K562 (cell line): ENCODE measurements at regions not wholly inside any gene's neighbourhood (a gene's known extent, or its start where the extent isn't known, plus 50 kb on each side); places are given as distances from the start of the nearest gene placed in this dataset.

ENCODE experiments used
- ATAC-seq: fragments of 200-7000 bp; cut with Tn5 transposase; 3 replicates; pipeline ENCODE4 v1.9.1; 2020; ENCODE audit warnings: moderate library complexity
- BruUV-seq: library from RNA; stranded (reverse); fragments of 400-500 nt; replicated peaks from 2 replicates; lab custom pipeline; 2021; lab: Mats Ljungman, UMichigan
- CTCF ChIA-PET: fragments of 300-600 bp; formaldehyde crosslinking; extraction: SDS; loops from one replicate; lab custom pipeline; 2021; ENCODE audit warnings: low intra/inter-chr PET ratio; lab: Yijun Ruan, JAX
- POLR2A ChIA-PET: fragments of 300-600, 350-650 bp; sonication (Branson Sonifier 250); formaldehyde crosslinking; extraction: SDS; loops from one replicate; lab custom pipeline; 2021; ENCODE audit warnings: antibody characterized with exemption, inconsistent platforms; lab: Yijun Ruan, JAX
- DNase-seq, 4 experiments: peaks; one replicate each; pipeline versions ENCODE4 v3.0.0 to v3.0.0-alpha.2; 2011 to 2018; ENCODE audit warnings: low spot score in 3 of 4, mixed read lengths in 3 of 4; ENCODE audit errors: extremely low read depth in 1 of 4
- FAIRE-seq: peaks from 2 replicates; lab custom pipeline; 2011; peaks lifted over from hg19 to GRCh38; lab: Jason Lieb, UNC
- H2AFZ ChIP-seq: 2 replicates; pipeline ENCODE4 v1.6.0; 2011; ENCODE audit warnings: low read depth, low read length, control low read depth, inconsistent platforms
- H3K27ac ChIP-seq: fragments of 200-600 bp; 3 replicates; pipeline ENCODE4 v1.8.0; 2011; ENCODE audit warnings: low read depth, mild to moderate bottlenecking, control low read depth, inconsistent platforms, low read length, moderate library complexity, mixed read lengths; ENCODE audit errors: extremely low read depth
- H3K27me3 ChIP-seq, 2 experiments: fragments of 300-600 bp in 1 of 2; 2 replicates in 1 of 2; 3 replicates in 1 of 2; pipeline versions ENCODE4 v1.6.0 to v1.8.0; 2011; ENCODE audit warnings: inconsistent platforms in 2 of 2, low read length in 2 of 2, mild to moderate bottlenecking in 1 of 2, mixed read lengths in 1 of 2, moderate library complexity in 1 of 2; ENCODE audit not compliant: control insufficient read depth in 2 of 2, insufficient read depth in 2 of 2
- H3K36me3 ChIP-seq: fragments of 300-600 bp; 3 replicates; pipeline ENCODE4 v1.8.0; 2011; ENCODE audit warnings: mild to moderate bottlenecking, low read length, inconsistent platforms; ENCODE audit not compliant: control insufficient read depth, insufficient read depth
- H3K4me1 ChIP-seq, 2 experiments: fragments of 200-600 bp in 1 of 2; replicated peaks in 1 of 2; 2 replicates in 1 of 2; 3 replicates in 1 of 2; pipeline versions ENCODE4 v1.5.1 to v1.8.0; 2011; ENCODE audit warnings: inconsistent platforms in 2 of 2, low read length in 2 of 2, mild to moderate bottlenecking in 1 of 2, mixed read lengths in 1 of 2, moderate library complexity in 1 of 2; ENCODE audit not compliant: control insufficient read depth in 2 of 2, insufficient read depth in 2 of 2
- H3K4me2 ChIP-seq: 2 replicates; pipeline ENCODE4 v1.6.1; 2011; ENCODE audit warnings: low read length, control low read depth, inconsistent platforms, mixed read lengths; ENCODE audit not compliant: insufficient read depth
- H3K4me3 ChIP-seq: fragments of 200-600 bp; sonication (generic), shearing (Covaris generic); 2 replicates; pipeline ENCODE4 v1.5.1; 2016; ENCODE audit warnings: control low read depth, inconsistent platforms
- H3K79me2 ChIP-seq: fragments of 200-600 bp; 3 replicates; pipeline ENCODE4 v1.8.0; 2011; ENCODE audit warnings: low read length, inconsistent platforms; ENCODE audit not compliant: control insufficient read depth, insufficient read depth
- H3K9ac ChIP-seq, 2 experiments: 2 replicates each; pipeline versions ENCODE4 v1.6.0 to v1.6.1; 2011; ENCODE audit warnings: low read depth in 2 of 2, low read length in 2 of 2, control low read depth in 1 of 2, inconsistent platforms in 1 of 2, mild to moderate bottlenecking in 1 of 2, mixed read lengths in 1 of 2; ENCODE audit not compliant: insufficient read depth in 1 of 2
- H3K9me1 ChIP-seq: one replicate; pipeline ENCODE4 v1.6.0; 2011; ENCODE audit warnings: inconsistent platforms, mild to moderate bottlenecking, low read length, moderate library complexity; ENCODE audit not compliant: control insufficient read depth, insufficient read depth
- H3K9me3 ChIP-seq: replicated peaks from 2 replicates; pipeline ENCODE4 v1.5.1; 2011; ENCODE audit warnings: low read depth, low read length, inconsistent platforms; ENCODE audit not compliant: control insufficient read depth, insufficient read depth
- H4K20me1 ChIP-seq: replicated peaks from 2 replicates; pipeline ENCODE4 v1.6.1; 2011; ENCODE audit warnings: low read length, inconsistent platforms, mixed read lengths; ENCODE audit not compliant: control insufficient read depth, insufficient read depth
- CCAR2 ChIP-seq: fragments of 200-400 bp; formaldehyde crosslinking; IDR thresholded peaks from 2 replicates; pipeline ENCODE4 v1.6.1; 2017; ENCODE audit warnings: mild to moderate bottlenecking, low read depth, low read length
- FOSL1 ChIP-seq: fragments of 200-800 bp; sonication (Bioruptor generic); conservative IDR thresholded peaks from 2 replicates; pipeline ENCODE4 v1.6.1; 2016; ENCODE audit warnings: missing genetic modification characterization, missing compliant biosample characterization
- GATA2 ChIP-seq: sonication (generic); formaldehyde crosslinking; IDR thresholded peaks from 2 replicates; pipeline ENCODE4 v1.4.0; 2020; ENCODE audit warnings: mild to moderate bottlenecking, missing genetic modification reagents
- HDAC2 ChIP-seq: fragments of 450-650 bp; IDR thresholded peaks from 2 replicates; pipeline ENCODE4 v1.6.1; 2016; ENCODE audit warnings: mild to moderate bottlenecking
- MCM5 ChIP-seq: fragments of 450-650 bp; IDR thresholded peaks from 2 replicates; pipeline ENCODE4 v1.6.1; 2016; ENCODE audit warnings: low read depth
- POLR2G ChIP-seq: fragments of 200-400 bp; formaldehyde crosslinking; IDR thresholded peaks from 2 replicates; pipeline ENCODE4 v1.6.1; 2017; ENCODE audit warnings: low read depth, mild to moderate bottlenecking, antibody characterized with exemption, low read length, moderate library complexity
- ZBTB1 ChIP-seq: sonication (generic); formaldehyde crosslinking; IDR thresholded peaks from 2 replicates; pipeline ENCODE4 v1.8.1; 2023; ENCODE audit warnings: missing genetic modification reagents, low read depth, mild to moderate bottlenecking, borderline replicate concordance
- WGBS: fragments of 100-300 bp; shearing (Covaris generic); methylation state at CpG from one replicate; pipeline ENCODE4 v1.1.6; 2016; ENCODE audit warnings: low coverage, mixed read lengths; ENCODE audit not compliant: insufficient coverage; ENCODE audit errors: missing lambda C conversion rate; 5-methylcytosine and 5-hydroxymethylcytosine counted together
- in situ Hi-C: fragments of 300-500 bp; cut with MboI; formaldehyde crosslinking; loops from 4 replicates; pipeline ENCODE4 v1.15.0; 2018; ENCODE audit warnings: inconsistent platforms, mixed read lengths
- intact Hi-C: fragments of 100-400 bp; cut with micrococcal nuclease; formaldehyde crosslinking; loops from 2 replicates; pipeline ENCODE4 v1.14.2; 2022
- TF ChIP-seq, protein P1 (sequence below): fragments of 450-650 bp; IDR thresholded peaks from 2 replicates; pipeline ENCODE4 v1.7.1; 2018; ENCODE audit warnings: mild to moderate bottlenecking, low read depth; ENCODE audit not compliant: partially characterized antibody

DNA sequence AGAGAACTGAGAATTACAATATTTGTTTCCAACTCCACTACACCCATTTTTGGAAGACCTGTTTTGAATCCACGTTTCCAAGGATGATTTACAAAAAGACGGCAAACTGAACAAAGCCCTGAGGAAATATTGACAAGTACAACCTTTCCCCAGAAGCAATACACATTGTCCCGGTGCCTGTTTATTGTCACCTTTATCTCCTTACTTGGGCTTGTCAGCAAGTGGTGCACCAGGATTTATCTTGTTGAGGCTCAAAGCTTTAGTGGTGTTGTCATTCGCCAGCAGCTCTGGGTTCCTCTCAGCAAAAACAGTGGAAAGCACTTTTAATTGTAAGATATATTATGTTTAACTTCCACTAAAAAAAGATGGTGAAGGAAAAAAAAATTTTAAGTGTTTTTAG, 1191.9 kb upstream of the TENM4 start:
- no peak for TF ChIP-seq POLR2G
- no peak for TF ChIP-seq CCAR2
- no peak for TF ChIP-seq GATA2 (CRISPR knock-in tag)
- TF ChIP-seq MCM5, result no peak
- TF ChIP-seq, protein P1, sequence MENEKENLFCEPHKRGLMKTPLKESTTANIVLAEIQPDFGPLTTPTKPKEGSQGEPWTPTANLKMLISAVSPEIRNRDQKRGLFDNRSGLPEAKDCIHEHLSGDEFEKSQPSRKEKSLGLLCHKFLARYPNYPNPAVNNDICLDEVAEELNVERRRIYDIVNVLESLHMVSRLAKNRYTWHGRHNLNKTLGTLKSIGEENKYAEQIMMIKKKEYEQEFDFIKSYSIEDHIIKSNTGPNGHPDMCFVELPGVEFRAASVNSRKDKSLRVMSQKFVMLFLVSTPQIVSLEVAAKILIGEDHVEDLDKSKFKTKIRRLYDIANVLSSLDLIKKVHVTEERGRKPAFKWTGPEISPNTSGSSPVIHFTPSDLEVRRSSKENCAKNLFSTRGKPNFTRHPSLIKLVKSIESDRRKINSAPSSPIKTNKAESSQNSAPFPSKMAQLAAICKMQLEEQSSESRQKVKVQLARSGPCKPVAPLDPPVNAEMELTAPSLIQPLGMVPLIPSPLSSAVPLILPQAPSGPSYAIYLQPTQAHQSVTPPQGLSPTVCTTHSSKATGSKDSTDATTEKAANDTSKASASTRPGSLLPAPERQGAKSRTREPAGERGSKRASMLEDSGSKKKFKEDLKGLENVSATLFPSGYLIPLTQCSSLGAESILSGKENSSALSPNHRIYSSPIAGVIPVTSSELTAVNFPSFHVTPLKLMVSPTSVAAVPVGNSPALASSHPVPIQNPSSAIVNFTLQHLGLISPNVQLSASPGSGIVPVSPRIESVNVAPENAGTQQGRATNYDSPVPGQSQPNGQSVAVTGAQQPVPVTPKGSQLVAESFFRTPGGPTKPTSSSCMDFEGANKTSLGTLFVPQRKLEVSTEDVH, result no peak
- TF ChIP-seq ZBTB1 (CRISPR knock-in tag), result no peak
- no peak for TF ChIP-seq FOSL1 (tag)
- TF ChIP-seq HDAC2, result no peak
- TF ChIP-seq, all 486 proteins: peak for 0
- Histone ChIP-seq H3K4me1 (no peaks in the 10 kb centered on the region), H3K9me3 (no peaks in the 10 kb centered on the region), H4K20me1 (no peaks in the 10 kb centered on the region), H3K36me3 (no peaks in the 10 kb centered on the region), H3K27ac (no peak overlapping the region), H3K4me2 (no peak overlapping the region), H2AFZ (no peak overlapping the region), H3K9me1 (no peaks in the 10 kb centered on the region), H3K9ac (no peak overlapping the region), H3K27me3 (no peaks in the 10 kb centered on the region), H3K4me3 (no peak overlapping the region), H3K79me2 (no peaks in the 10 kb centered on the region)
- 2% methylated on average over 4 of the region's 4 CpGs for WGBS
- ATAC-seq (no peak), DNase-seq (no peak), FAIRE-seq (no peak)
- no TSS peak for BruUV-seq
- intact Hi-C loops (no loop called here), in situ Hi-C loops (no loop called here)
- ChIA-PET POLR2A (no interaction called here), CTCF (no interaction called here)
